ENCODE measurements at regions not wholly inside any gene's neighbourhood (a gene's known extent, or its start where the extent isn't known, plus 50 kb on each side); places are given as distances from the start of the nearest gene placed in this dataset.

GRCh38 chr5:107058803-107059202, 611.9 kb downstream of the EFNA5 start:
- Histone ChIP-seq H3K4me1 (ENCODE audit: insufficient read depth, low read length, poor library complexity, severe bottlenecking) (no peaks in the 10 kb centered on the region), H3K4me3 (ENCODE audit: low read depth, low read length, poor library complexity, severe bottlenecking) (no peak overlapping the region), H3K4me2 (ENCODE audit: low read length) (no peak overlapping the region), H3K79me2 (ENCODE audit: insufficient read depth, low read depth, low read length) (no peaks in the 10 kb centered on the region), H3K36me3 (ENCODE audit: insufficient read depth, low read length) (no peaks in the 10 kb centered on the region), H3K9me3 (ENCODE audit: low read length) (no peaks in the 10 kb centered on the region), H3K9me2 (ENCODE audit: insufficient read depth, low read length) (no peaks in the 10 kb centered on the region), H2AFZ (ENCODE audit: low read length) (no peak overlapping the region), H4K20me1 (ENCODE audit: insufficient read depth, low read length) (no peaks in the 10 kb centered on the region), H3K27ac (ENCODE audit: low read depth, low read length, poor library complexity, severe bottlenecking) (no peak overlapping the region)
- no peak for TF ChIP-seq CTCF (conservative IDR thresholded peaks at IDR 0.05; ENCODE audit: low read length)
- no peak for TF ChIP-seq EZH2phosphoT487 (IDR thresholded peaks at IDR 0.05; ENCODE audit: borderline replicate concordance, low read depth, low read length)
- no TSS peak for BruUV-seq (replicated peaks)
- CTCF ChIA-PET (ENCODE audit: unreplicated experiment): no interaction called here
- POLR2A ChIA-PET: interaction anchor here (0.6 to 0.8 kb wide), 4 partner anchors 9 to 644 kb away, joined by 3 read pairs; no protein-coding TSS in a partner anchor
- no peak for DNase-seq (ENCODE audit: low spot score)
- intact Hi-C loops (cut with micrococcal nuclease; ENCODE audit: unreplicated experiment): no loop called here

- BruUV-seq (replicated peaks): no TSS peak
- H3K4me3 ChIP-seq (ENCODE audit: low read depth, low read length, poor library complexity, severe bottlenecking): no peak overlapping the region
- ChIA-PET CTCF (ENCODE audit: unreplicated experiment) (no interaction called here), POLR2A (interaction anchor here (0.8 kb wide), 1 partner anchor 22 kb away, joined by 3 read pairs; no protein-coding TSS in a partner anchor)
- no peak overlapping the region for H2AFZ ChIP-seq (ENCODE audit: low read length)
- no peaks in the 10 kb centered on the region for H3K9me3 ChIP-seq (ENCODE audit: low read length)
- no peaks in the 10 kb centered on the region for H4K20me1 ChIP-seq (ENCODE audit: insufficient read depth, low read length)
- no peaks in the 10 kb centered on the region for H3K36me3 ChIP-seq (ENCODE audit: insufficient read depth, low read length)
- no peak overlapping the region for H3K4me2 ChIP-seq (ENCODE audit: low read length)
- no peak for DNase-seq (ENCODE audit: low spot score)
- no peak for TF ChIP-seq CTCF (conservative IDR thresholded peaks at IDR 0.05; ENCODE audit: low read length)
- no peak for TF ChIP-seq EZH2phosphoT487 (IDR thresholded peaks at IDR 0.05; ENCODE audit: borderline replicate concordance, low read depth, low read length)
- no peaks in the 10 kb centered on the region for H3K79me2 ChIP-seq (ENCODE audit: insufficient read depth, low read depth, low read length)
- intact Hi-C loops (cut with micrococcal nuclease; ENCODE audit: unreplicated experiment): no loop called here
- H3K27ac ChIP-seq (ENCODE audit: low read depth, low read length, poor library complexity, severe bottlenecking): no peak overlapping the region
- no peaks in the 10 kb centered on the region for H3K9me2 ChIP-seq (ENCODE audit: insufficient read depth, low read length)
- H3K4me1 ChIP-seq (ENCODE audit: insufficient read depth, low read length, poor library complexity, severe bottlenecking): no peaks in the 10 kb centered on the region
These were observed 612.5 kb downstream of the EFNA5 start for GRCh38 chr5:107058235-107058634.

- DNase-seq (ENCODE audit: low spot score): no peak
- Histone ChIP-seq H3K4me2 (ENCODE audit: low read length) (no peak overlapping the region), H3K79me2 (ENCODE audit: insufficient read depth, low read depth, low read length) (no peaks in the 10 kb centered on the region), H3K27ac (ENCODE audit: low read depth, low read length, poor library complexity, severe bottlenecking) (no peak overlapping the region), H3K4me1 (ENCODE audit: insufficient read depth, low read length, poor library complexity, severe bottlenecking) (no peaks in the 10 kb centered on the region), H3K9me3 (ENCODE audit: low read length) (no peaks in the 10 kb centered on the region), H3K4me3 (ENCODE audit: low read depth, low read length, poor library complexity, severe bottlenecking) (no peak overlapping the region), H3K36me3 (ENCODE audit: insufficient read depth, low read length) (no peaks in the 10 kb centered on the region), H2AFZ (ENCODE audit: low read length) (no peak overlapping the region), H3K9me2 (ENCODE audit: insufficient read depth, low read length) (no peaks in the 10 kb centered on the region), H4K20me1 (ENCODE audit: insufficient read depth, low read length) (no peaks in the 10 kb centered on the region)
- CTCF ChIA-PET (ENCODE audit: unreplicated experiment): no interaction called here
- POLR2A ChIA-PET: interaction anchor here (0.7 to 1.5 kb wide), 3 partner anchors 9 to 200 kb away, joined by 3 to 4 read pairs (median 3); no protein-coding TSS in a partner anchor
- BruUV-seq (replicated peaks): no TSS peak
- intact Hi-C loops (cut with micrococcal nuclease; ENCODE audit: unreplicated experiment): no loop called here
- TF ChIP-seq CTCF (conservative IDR thresholded peaks at IDR 0.05; ENCODE audit: low read length) (no peak), EZH2phosphoT487 (IDR thresholded peaks at IDR 0.05; ENCODE audit: borderline replicate concordance, low read depth, low read length) (no peak)
These were observed 614.5 kb downstream of the EFNA5 start for GRCh38 chr5:107056278-107056677.
